LNCAP (cell line): ENCODE measurements at regions not wholly inside any gene's neighbourhood (a gene's known extent, or its start where the extent isn't known, plus 50 kb on each side); places are given as distances from the start of the nearest gene placed in this dataset.

ENCODE experiments used
- TF ChIP-seq, protein P1 (sequence below): fragments of 450-650 bp; IDR thresholded peaks from 2 replicates; pipeline ENCODE4 v1.5.1; 2017; ENCODE audit warnings: mild to moderate bottlenecking

DNA sequence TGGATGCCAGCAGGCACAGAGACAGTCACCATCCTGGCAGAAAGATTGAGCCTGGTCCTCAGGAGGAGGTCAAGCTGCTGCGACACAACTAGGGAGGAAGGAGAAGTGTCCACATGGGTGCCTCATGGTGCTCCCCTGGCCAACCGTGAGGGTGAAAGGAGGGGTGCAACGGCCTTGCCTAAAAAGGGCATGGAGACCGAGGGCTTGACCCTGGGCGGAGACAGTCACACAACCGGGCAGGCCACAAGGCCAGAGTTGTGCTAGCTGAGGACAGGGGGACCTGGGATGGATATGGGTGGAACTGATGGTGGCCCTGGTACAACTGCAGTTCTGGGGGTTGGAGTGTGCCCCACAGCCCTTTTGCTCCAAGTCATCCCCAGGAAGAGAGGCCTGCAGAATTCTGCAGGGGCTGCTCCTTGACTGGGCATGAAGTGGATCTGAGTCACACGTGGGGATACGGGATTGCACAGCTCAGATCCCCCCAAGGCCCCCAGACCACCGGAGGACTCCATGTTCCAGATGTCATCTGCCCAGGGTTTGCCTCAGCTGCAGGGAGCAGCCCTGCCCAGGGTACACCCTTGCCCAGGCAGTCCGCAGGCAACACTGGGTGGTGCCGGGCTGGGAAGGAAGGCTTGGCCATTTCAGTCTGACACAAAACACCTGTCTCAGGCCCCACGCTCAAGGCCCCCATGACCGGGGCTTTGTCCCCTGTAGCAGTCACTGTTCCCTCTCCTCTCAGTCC lies 602.3 kb upstream of the MGMT start:
- TF ChIP-seq, protein P1, sequence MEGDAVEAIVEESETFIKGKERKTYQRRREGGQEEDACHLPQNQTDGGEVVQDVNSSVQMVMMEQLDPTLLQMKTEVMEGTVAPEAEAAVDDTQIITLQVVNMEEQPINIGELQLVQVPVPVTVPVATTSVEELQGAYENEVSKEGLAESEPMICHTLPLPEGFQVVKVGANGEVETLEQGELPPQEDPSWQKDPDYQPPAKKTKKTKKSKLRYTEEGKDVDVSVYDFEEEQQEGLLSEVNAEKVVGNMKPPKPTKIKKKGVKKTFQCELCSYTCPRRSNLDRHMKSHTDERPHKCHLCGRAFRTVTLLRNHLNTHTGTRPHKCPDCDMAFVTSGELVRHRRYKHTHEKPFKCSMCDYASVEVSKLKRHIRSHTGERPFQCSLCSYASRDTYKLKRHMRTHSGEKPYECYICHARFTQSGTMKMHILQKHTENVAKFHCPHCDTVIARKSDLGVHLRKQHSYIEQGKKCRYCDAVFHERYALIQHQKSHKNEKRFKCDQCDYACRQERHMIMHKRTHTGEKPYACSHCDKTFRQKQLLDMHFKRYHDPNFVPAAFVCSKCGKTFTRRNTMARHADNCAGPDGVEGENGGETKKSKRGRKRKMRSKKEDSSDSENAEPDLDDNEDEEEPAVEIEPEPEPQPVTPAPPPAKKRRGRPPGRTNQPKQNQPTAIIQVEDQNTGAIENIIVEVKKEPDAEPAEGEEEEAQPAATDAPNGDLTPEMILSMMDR: no peak

DNA sequence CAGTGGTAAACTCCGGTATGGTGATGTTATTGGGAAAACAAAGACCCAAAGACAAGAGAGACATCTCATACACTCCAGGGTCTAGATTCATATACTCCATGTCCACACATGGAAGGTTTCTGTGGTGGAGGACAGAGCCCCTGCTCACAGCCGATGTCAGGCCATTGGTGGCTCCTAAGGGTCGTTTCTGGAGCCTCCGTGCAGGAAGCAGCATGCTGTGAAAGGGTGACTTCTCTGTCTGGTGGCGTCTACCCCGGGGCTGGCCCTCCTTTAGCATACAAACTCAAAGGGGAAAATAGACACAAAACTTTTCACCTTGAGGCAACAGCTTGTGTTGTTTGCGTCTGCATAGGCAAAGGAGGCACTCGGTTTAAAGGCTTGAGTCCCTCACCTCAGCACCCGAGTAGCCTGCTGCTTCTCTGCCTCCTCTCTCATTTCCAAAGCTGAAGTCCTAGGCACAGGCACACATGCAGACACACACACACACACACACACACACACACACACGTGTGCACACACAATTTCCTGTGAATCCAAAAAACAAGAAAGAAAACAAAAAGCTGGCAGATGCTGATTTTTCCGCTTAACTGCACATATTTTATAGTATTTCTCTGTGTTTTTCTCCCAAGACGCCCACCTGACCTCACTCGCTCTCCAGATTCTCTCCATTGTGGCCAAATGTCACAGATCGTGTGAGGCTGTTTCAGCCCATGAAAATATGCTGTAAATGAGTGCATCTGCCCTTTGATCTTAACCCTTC lies 601.4 kb upstream of the MGMT start:
- TF ChIP-seq, protein P1: no peak

DNA sequence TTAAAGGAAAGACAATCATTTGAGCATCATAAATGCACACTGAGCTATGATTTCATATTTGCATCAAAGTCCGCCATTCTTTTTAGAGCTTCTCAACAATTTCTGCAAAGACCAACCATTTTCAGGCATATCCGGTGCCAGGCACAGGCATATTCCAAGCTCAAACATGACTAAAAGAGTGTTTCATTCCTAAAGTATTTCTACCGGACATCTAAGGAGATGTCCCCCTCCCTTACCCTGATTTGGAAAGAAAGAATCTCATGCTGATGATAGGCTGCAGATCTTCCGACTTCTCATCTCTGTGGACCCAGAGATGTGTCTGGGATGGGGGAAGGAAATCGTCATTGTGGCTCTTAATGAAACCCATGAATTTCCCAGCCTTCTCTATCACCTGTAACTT lies 600.5 kb upstream of the MGMT start:
- TF ChIP-seq, protein P1: no peak

DNA sequence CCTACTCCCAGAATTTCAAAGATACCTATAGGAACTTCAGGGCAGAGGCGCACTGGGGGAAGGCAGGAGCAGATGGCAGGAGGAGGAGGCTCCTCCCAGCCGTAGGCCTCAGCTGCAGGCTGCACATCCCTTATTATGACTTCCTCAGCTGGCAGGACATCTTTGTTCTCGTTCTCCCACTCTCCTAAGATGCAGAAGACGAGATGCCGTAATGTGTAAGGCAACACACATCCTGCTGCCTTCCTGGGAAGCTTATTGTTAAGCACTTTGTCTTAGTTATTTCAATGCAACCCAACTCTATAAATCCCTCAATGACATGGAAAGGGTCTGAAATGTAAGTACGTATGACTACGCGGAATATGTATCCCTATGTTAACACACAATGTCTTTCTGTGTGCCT lies 599.8 kb upstream of the MGMT start:
- TF ChIP-seq, protein P1: no peak

DNA sequence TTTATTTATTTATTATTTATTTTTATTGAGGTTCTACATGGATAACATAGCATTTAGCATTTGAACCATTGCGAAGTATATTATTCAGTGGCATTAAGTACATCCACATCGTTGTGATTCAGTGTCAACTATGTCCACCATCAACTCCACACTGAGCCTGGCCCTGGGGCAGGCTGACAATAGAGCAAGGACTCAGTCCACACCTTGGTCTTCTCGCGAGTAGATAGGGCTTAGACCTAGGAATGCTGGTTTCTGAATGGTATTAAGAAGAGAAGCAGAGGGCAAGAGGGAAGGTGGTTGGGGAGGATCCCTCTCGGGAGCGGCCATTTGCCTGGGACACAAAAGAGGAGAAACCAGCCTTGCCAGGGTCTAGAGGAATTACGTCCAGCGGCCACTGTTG lies 599.2 kb upstream of the MGMT start:
- TF ChIP-seq, protein P1: no peak

DNA sequence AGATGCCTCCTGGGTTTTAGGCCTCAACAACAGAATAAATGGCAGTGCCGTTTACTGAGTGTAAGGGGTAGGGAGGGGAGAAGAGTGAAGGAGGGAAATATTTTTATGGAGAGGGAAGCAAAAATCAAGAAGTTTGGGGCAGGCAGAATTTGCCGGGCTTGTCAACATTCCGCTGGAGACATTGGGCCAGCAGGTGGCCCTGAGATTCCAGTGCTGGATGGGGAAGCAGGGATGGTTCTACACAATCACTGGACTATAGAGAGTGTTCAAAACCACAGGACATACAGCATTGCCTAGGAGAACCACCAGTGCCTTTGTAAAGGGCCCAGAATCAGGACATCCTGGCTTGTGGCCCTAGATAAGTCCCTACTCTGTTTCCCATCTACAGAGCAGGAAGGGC lies 598.6 kb upstream of the MGMT start:
- TF ChIP-seq, protein P1: no peak

DNA sequence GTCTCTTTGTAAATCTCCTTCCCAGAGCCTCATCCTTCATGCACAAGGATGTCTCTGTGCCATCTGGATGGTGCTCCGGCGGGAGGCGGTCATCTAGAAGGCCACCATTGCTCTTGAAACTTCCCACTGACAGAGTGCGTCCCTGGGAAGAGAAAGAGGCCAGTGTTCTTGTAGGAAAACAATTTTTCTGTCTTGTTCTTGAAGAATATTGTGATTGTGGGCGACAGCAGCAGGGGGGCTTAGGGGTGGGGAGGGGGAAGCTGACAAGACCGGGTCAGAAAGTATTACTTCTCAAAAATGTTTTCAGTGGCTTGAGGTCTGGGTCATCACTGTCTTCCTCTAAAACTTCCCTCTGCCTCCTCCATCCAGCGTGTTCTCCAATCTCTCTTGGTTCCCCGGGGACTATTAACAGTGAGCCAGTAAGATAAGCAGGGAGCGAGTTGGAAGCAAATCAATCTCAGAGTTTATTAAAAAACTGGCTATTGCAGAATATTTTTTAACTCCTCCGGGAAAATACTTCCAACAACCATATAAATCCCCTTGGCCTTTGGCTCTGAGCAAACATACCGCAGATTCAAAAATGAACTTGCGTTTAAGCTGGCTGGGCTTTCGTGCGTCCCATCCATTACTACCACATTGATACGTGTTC lies 597.8 kb upstream of the MGMT start:
- TF ChIP-seq, protein P1: no peak
